CD4-positive, alpha-beta T cell (primary cell): ENCODE measurements at regions not wholly inside any gene's neighbourhood (a gene's known extent, or its start where the extent isn't known, plus 50 kb on each side); places are given as distances from the start of the nearest gene placed in this dataset.

Experiments
- ATAC-seq: fragments of 200-7000 bp; cut with Tn5 transposase; one replicate; pipeline ENCODE4 v1.10.0; 2022; ENCODE audit warnings: mild to moderate bottlenecking; ENCODE audit not compliant: poor library complexity
- CTCF ChIA-PET: fragments of 350-600 bp; sonication (Branson Sonifier 250); formaldehyde crosslinking; loops from one replicate; lab custom pipeline; 2021; ENCODE audit warnings: antibody characterized with exemption, inconsistent platforms; lab: Charles Lee
- POLR2A ChIA-PET: fragments of 350-600 bp; sonication (Branson Sonifier 250); formaldehyde crosslinking; loops from one replicate; lab custom pipeline; 2021; ENCODE audit warnings: antibody characterized with exemption, inconsistent platforms; lab: Charles Lee
- DNase-seq, 14 experiments: peaks; one replicate each; pipeline ENCODE4 v3.0.0-alpha.2; 2013 to 2020; ENCODE audit warnings: mixed read lengths in 2 of 14
- H3K27ac ChIP-seq, 2 donors: one replicate each; pipeline versions ENCODE4 v1.5.1 to v1.7.0; 2013; ENCODE audit warnings: low read length in 2 of 2, low read depth in 1 of 2, mild to moderate bottlenecking in 1 of 2
- H3K27me3 ChIP-seq, 2 experiments: 1 replicate in 1 of 2; 2 replicates in 1 of 2; pipeline versions ENCODE4 v1.6.1 to v1.7.0; 2013; ENCODE audit warnings: low read length in 2 of 2, control low read depth in 1 of 2, mild to moderate bottlenecking in 1 of 2, moderate library complexity in 1 of 2; ENCODE audit not compliant: insufficient read depth in 2 of 2, control insufficient read depth in 1 of 2
- H3K36me3 ChIP-seq: one replicate; pipeline ENCODE4 v1.6.1; 2013; ENCODE audit warnings: low read length, control low read depth; ENCODE audit not compliant: insufficient read depth
- H3K4me1 ChIP-seq: one replicate; pipeline ENCODE4 v1.6.1; 2013; ENCODE audit warnings: low read length, control low read depth; ENCODE audit not compliant: insufficient read depth
- H3K4me3 ChIP-seq: one replicate; pipeline ENCODE4 v1.5.1; 2013; ENCODE audit warnings: mild to moderate bottlenecking, low read length, moderate library complexity
- H3K9me3 ChIP-seq, 2 experiments: 1 replicate in 1 of 2; 2 replicates in 1 of 2; pipeline versions ENCODE4 v1.6.1 to v1.7.0; 2013; ENCODE audit warnings: low read length in 2 of 2, mild to moderate bottlenecking in 2 of 2, control low read depth in 1 of 2, moderate library complexity in 1 of 2; ENCODE audit not compliant: control insufficient read depth in 1 of 2, insufficient read depth in 1 of 2
- H3K27ac Mint-ChIP-seq: one replicate; pipeline ENCODE4 v1.8.0; 2020; ENCODE audit warnings: mixed read lengths
- H3K27me3 Mint-ChIP-seq: one replicate; pipeline ENCODE4 v1.8.0; 2021; ENCODE audit warnings: mixed read lengths
- H3K36me3 Mint-ChIP-seq: one replicate; pipeline ENCODE4 v1.8.0; 2021; ENCODE audit warnings: low read depth, mixed read lengths
- H3K4me1 Mint-ChIP-seq: one replicate; pipeline ENCODE4 v1.8.0; 2021; ENCODE audit warnings: low read depth, mixed read lengths
- H3K4me3 Mint-ChIP-seq: one replicate; pipeline ENCODE4 v1.8.0; 2020; ENCODE audit warnings: mild to moderate bottlenecking, mixed read lengths
- H3K9me3 Mint-ChIP-seq: one replicate; pipeline ENCODE4 v1.8.0; 2020; ENCODE audit warnings: mixed read lengths
- CTCF ChIP-seq: fragments of 200-600 bp; IDR thresholded peaks from one replicate; pipeline ENCODE4 v1.8.0; 2022; ENCODE audit warnings: antibody characterized with exemption, mild to moderate bottlenecking
- intact Hi-C, 2 experiments: fragments of 100-400 bp; cut with DNase I in 1 of 2; cut with micrococcal nuclease in 1 of 2; formaldehyde crosslinking; loops; one replicate each; pipeline versions ENCODE4 v1.15.1 to v1.9.0; 2023 to 2025; cut with DNase I, micrococcal nuclease

GRCh38 chr2:42987112-42987922, 194.9 kb upstream of the HAAO start:
- no peaks in the 10 kb centered on the region for H3K27me3 Mint-ChIP-seq
- Histone ChIP-seq H3K9me3 (no peaks in the 10 kb centered on the region), H3K4me1 (no peaks in the 10 kb centered on the region), H3K4me3 (no peak overlapping the region), H3K36me3 (no peaks in the 10 kb centered on the region), H3K27me3 (no peaks in the 10 kb centered on the region), H3K27ac (no peak overlapping the region)
- no peaks in the 10 kb centered on the region for H3K36me3 Mint-ChIP-seq
- no peak for ATAC-seq
- no peaks in the 10 kb centered on the region for H3K9me3 Mint-ChIP-seq
- TF ChIP-seq CTCF = no peak
- ChIA-PET CTCF (no interaction called here), POLR2A (no interaction called here)
- no peaks in the 10 kb centered on the region for H3K4me1 Mint-ChIP-seq
- DNase-seq = no peak
- H3K4me3 Mint-ChIP-seq = no peak overlapping the region
- no peak overlapping the region for H3K27ac Mint-ChIP-seq
- intact Hi-C loops = no loop called here

GRCh38 chr2:42984617-42985016, 192.2 kb upstream of the HAAO start:
- TF ChIP-seq CTCF = no peak
- DNase-seq (no peak), ATAC-seq (no peak)
- Mint-ChIP-seq H3K4me3 (no peak overlapping the region), H3K36me3 (no peaks in the 10 kb centered on the region), H3K4me1 (no peaks in the 10 kb centered on the region), H3K27ac (no peak overlapping the region), H3K9me3 (no peaks in the 10 kb centered on the region), H3K27me3 (no peaks in the 10 kb centered on the region)
- no peak overlapping the region for H3K27ac ChIP-seq
- ChIA-PET CTCF (no interaction called here), POLR2A (no interaction called here)
- no peaks in the 10 kb centered on the region for H3K9me3 ChIP-seq
- H3K27me3 ChIP-seq = no peaks in the 10 kb centered on the region
- no peak overlapping the region for H3K4me3 ChIP-seq
- intact Hi-C loops = no loop called here
- H3K4me1 ChIP-seq = no peaks in the 10 kb centered on the region
- no peaks in the 10 kb centered on the region for H3K36me3 ChIP-seq

- intact Hi-C loops = no loop called here
- Histone ChIP-seq H3K27ac (no peak overlapping the region), H3K36me3 (no peaks in the 10 kb centered on the region), H3K4me3 (no peak overlapping the region), H3K27me3 (no peaks in the 10 kb centered on the region), H3K9me3 (no peaks in the 10 kb centered on the region), H3K4me1 (no peaks in the 10 kb centered on the region)
- H3K27ac Mint-ChIP-seq = no peak overlapping the region
- H3K4me3 Mint-ChIP-seq = no peak overlapping the region
- CTCF ChIA-PET = no interaction called here
- no peaks in the 10 kb centered on the region for H3K9me3 Mint-ChIP-seq
- no peak for DNase-seq
- no peak for ATAC-seq
- no peaks in the 10 kb centered on the region for H3K27me3 Mint-ChIP-seq
- no peak for TF ChIP-seq CTCF
- POLR2A ChIA-PET = no interaction called here
- H3K4me1 Mint-ChIP-seq = no peaks in the 10 kb centered on the region
- no peaks in the 10 kb centered on the region for H3K36me3 Mint-ChIP-seq
These were observed 191.7 kb upstream of the HAAO start for GRCh38 chr2:42984081-42984480.
